ENCODE measurements at regions not wholly inside any gene's neighbourhood (a gene's known extent, or its start where the extent isn't known, plus 50 kb on each side); places are given as distances from the start of the nearest gene placed in this dataset.

DNA sequence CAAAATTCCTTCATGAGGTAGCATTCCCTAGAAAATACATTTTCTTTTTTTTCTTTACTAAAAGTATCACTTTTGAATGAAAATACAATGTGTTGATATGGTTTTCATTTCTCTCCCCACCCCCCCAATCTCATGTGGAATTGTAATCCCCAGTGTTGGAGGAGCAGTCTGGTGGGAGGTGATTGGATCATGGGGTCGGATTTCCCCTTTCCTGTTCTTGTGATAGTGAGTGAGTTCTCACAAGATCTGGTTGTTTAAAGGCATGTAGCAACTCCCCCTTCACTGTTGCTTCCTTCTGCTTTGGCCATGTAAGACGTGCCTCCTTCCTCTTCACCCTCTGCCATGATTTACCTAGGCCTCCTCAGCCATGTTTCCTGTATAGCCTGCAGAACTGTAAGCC, 790.3 kb upstream of the KCND2 start:
- no peak for TF ChIP-seq POLR2A (IDR thresholded peaks at IDR 0.05)
- no peak overlapping the region for H3K4me3 ChIP-seq
- no peaks in the 10 kb centered on the region for H3K4me1 ChIP-seq
- WGBS, 2 donors = 40 to 44% methylated on average over 2 of the region's 2 CpGs
- no peaks in the 10 kb centered on the region for H3K27me3 ChIP-seq
- DNase-seq (ENCODE audit: low spot score in 2 of 2) = no peak
- no peaks in the 10 kb centered on the region for H3K9me3 ChIP-seq
- H3K36me3 ChIP-seq = no peaks in the 10 kb centered on the region
- H3K27ac ChIP-seq = no peak overlapping the region

DNA sequence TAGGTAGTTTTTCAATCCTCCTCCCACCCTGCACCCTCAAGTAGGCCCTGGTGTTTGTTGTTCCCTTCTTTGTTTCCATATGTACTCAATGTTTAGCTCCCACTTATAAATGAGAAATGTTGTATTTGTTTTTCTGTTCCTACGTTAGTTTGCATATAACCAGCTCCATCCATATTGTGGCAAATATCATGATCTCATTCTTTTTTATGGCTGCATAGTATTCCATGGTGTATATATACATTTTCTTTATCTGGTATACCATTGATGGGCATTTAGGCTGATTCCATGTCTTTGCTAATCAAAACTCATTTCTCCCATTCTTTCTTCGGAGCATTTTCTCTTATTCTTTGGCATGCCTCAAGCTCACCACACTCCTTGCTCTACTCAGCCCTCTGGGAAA, 789.6 kb upstream of the KCND2 start:
- Histone ChIP-seq H3K9me3 (no peaks in the 10 kb centered on the region), H3K27me3 (no peaks in the 10 kb centered on the region), H3K27ac (no peak overlapping the region), H3K36me3 (no peaks in the 10 kb centered on the region), H3K4me3 (no peak overlapping the region), H3K4me1 (no peaks in the 10 kb centered on the region)
- TF ChIP-seq POLR2A (IDR thresholded peaks at IDR 0.05) = no peak
- TF ChIP-seq, protein P1, sequence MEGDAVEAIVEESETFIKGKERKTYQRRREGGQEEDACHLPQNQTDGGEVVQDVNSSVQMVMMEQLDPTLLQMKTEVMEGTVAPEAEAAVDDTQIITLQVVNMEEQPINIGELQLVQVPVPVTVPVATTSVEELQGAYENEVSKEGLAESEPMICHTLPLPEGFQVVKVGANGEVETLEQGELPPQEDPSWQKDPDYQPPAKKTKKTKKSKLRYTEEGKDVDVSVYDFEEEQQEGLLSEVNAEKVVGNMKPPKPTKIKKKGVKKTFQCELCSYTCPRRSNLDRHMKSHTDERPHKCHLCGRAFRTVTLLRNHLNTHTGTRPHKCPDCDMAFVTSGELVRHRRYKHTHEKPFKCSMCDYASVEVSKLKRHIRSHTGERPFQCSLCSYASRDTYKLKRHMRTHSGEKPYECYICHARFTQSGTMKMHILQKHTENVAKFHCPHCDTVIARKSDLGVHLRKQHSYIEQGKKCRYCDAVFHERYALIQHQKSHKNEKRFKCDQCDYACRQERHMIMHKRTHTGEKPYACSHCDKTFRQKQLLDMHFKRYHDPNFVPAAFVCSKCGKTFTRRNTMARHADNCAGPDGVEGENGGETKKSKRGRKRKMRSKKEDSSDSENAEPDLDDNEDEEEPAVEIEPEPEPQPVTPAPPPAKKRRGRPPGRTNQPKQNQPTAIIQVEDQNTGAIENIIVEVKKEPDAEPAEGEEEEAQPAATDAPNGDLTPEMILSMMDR (IDR thresholded peaks at IDR 0.05) = no peak
- TF ChIP-seq EP300 (IDR thresholded peaks at IDR 0.05) = no peak
- no peak for DNase-seq (ENCODE audit: low spot score in 2 of 2)
- WGBS, 2 donors = 92 to 95% methylated on average over 2 of the region's 2 CpGs

DNA sequence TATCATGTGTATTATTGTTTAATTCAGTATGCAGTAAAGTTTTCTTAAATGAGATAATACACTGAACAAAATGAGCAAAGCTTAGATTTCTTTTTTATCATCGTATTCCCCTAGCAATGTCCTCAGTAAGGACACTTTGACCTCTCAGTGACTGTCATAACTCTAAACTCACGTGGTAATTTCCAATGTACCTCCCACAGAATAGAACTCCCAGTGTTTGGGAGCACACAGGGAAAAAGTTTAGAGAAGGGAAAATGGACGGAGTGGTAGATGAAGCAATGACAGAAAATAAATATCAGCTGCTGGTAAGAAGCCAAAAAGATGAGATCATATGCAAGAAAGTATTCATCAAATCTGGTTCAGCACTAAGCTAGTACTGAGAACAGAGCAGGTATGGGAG, 758.6 kb upstream of the KCND2 start:
- no peak for DNase-seq (ENCODE audit: low spot score in 2 of 2)
- H3K27ac ChIP-seq = no peak overlapping the region
- no peaks in the 10 kb centered on the region for H3K27me3 ChIP-seq
- no peaks in the 10 kb centered on the region for H3K4me1 ChIP-seq
- H3K4me3 ChIP-seq = no peak overlapping the region
- no peaks in the 10 kb centered on the region for H3K36me3 ChIP-seq
- H3K9me3 ChIP-seq = peaks cover 0 to 3% (median 0%) of the 10 kb centered on the region in 4 donors
- TF ChIP-seq, protein P1 (IDR thresholded peaks at IDR 0.05) = no peak
- no peak for TF ChIP-seq EP300 (IDR thresholded peaks at IDR 0.05)
- TF ChIP-seq POLR2A (IDR thresholded peaks at IDR 0.05) = no peak
- WGBS, 2 donors = 26 to 34% methylated on average over 3 of the region's 3 CpGs

DNA sequence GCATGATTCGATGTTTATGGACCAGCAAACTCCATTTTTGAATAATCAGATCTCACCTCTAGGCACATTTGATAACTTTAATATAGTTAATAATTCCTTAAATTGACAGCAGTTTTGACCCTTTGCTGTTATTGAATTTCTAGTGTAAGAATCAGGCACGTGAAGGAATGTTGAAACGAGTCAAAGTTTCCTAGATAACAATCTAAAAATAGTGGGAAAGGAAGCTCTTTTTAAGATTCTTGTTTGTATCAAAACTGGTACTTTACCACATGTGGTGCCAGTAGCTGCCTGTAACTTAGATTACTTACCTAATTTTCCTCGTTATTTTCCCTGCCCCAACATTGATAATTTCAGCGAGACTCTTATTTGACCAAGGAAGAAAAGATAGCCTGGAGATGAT, 757.8 kb upstream of the KCND2 start:
- H3K27ac ChIP-seq = no peak overlapping the region
- no peak for TF ChIP-seq EP300 (IDR thresholded peaks at IDR 0.05)
- TF ChIP-seq, protein P1 (IDR thresholded peaks at IDR 0.05) = no peak
- TF ChIP-seq POLR2A (IDR thresholded peaks at IDR 0.05) = no peak
- no peak for DNase-seq (ENCODE audit: low spot score in 2 of 2)
- 63 to 66% methylated on average over 5 of the region's 5 CpGs for WGBS, 2 donors
- no peaks in the 10 kb centered on the region for H3K27me3 ChIP-seq
- no peaks in the 10 kb centered on the region for H3K4me1 ChIP-seq
- H3K9me3 ChIP-seq = peaks cover 0 to 3% (median 0%) of the 10 kb centered on the region in 4 donors
- H3K4me3 ChIP-seq = no peak overlapping the region
- H3K36me3 ChIP-seq = no peaks in the 10 kb centered on the region

DNA sequence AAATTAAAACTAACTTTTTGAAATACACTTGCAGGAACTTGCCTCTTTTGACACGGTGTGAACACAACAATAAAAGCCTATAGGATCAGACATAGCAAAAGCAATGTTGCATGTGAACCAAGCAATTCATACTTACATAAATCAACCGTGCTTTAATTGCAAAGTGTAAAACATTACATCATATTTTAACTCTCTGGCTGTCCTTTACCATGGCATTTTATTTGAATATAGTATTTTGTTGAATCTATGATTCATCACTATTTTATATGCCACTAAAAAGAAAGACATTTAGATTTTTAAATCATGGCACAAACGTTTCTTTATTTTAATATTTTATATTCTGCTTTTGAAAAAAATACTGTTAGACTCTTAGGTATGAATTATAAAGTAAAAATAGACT, 757.0 kb upstream of the KCND2 start:
- H3K27ac ChIP-seq = no peak overlapping the region
- no peaks in the 10 kb centered on the region for H3K4me1 ChIP-seq
- WGBS, 2 donors = 34 to 44% methylated on average over 3 of the region's 3 CpGs
- H3K36me3 ChIP-seq = no peaks in the 10 kb centered on the region
- H3K9me3 ChIP-seq = peaks cover 0 to 3% (median 0%) of the 10 kb centered on the region in 4 donors
- no peak for TF ChIP-seq EP300 (IDR thresholded peaks at IDR 0.05)
- TF ChIP-seq, protein P1 (IDR thresholded peaks at IDR 0.05) = no peak
- no peak for TF ChIP-seq POLR2A (IDR thresholded peaks at IDR 0.05)
- no peak overlapping the region for H3K4me3 ChIP-seq
- DNase-seq (ENCODE audit: low spot score in 2 of 2) = no peak
- no peaks in the 10 kb centered on the region for H3K27me3 ChIP-seq

DNA sequence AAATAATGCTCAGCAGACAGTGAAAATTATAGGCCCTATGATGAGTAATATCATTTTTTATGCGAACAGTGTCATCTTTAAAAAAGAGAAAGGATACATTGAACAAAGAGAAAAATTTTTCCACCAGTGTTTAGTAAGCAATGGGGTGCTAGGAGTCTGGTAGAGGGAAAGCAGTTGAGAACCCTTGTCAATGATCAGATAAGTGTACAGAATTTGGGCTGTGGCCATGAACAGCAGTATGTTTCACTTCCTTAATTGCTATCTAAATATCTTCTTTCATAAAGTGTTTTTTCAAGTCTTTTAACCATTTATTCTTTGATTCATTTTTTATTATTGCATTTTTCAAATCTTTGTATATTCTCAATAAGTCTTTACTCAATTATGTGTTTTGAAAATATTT, 750.7 kb upstream of the KCND2 start:
- no peak overlapping the region for H3K27ac ChIP-seq
- TF ChIP-seq POLR2A (IDR thresholded peaks at IDR 0.05) (no peak), EP300 (IDR thresholded peaks at IDR 0.05) (no peak)
- TF ChIP-seq, protein P1 (IDR thresholded peaks at IDR 0.05) = no peak
- no peaks in the 10 kb centered on the region for H3K36me3 ChIP-seq
- no peaks in the 10 kb centered on the region for H3K4me1 ChIP-seq
- peaks cover 0 to 20% (median 0%) of the 10 kb centered on the region in 4 donors for H3K9me3 ChIP-seq
- no peaks in the 10 kb centered on the region for H3K27me3 ChIP-seq
- no peak overlapping the region for H3K4me3 ChIP-seq
- DNase-seq (ENCODE audit: low spot score in 2 of 2) = no peak
- 91 to 95% methylated on average over 1 of the region's 1 CpG for WGBS, 2 donors

Data from tibial nerve (tissue), 4 donors.